Activated CD8-positive, alpha-beta T cell treated with anti-CD3 and anti-CD28 coated beads for 36 hours (primary cell): ENCODE measurements at regions not wholly inside any gene's neighbourhood (a gene's known extent, or its start where the extent isn't known, plus 50 kb on each side); places are given as distances from the start of the nearest gene placed in this dataset.
"Not testable (repeated sequence)": the region's sequence is repeated elsewhere in the genome, so short reads cannot be mapped to it uniquely, and the experiment has no call there.

Experiments used
- ATAC-seq: fragments of 200-7000 bp; cut with Tn5 transposase; one replicate; pipeline ENCODE4 v1.10.0; 2021; ENCODE audit warnings: mild to moderate bottlenecking, moderate library complexity
- CTCF ChIA-PET: fragments of 350-600 bp; sonication (Branson Sonifier 250); formaldehyde crosslinking; loops from one replicate; lab custom pipeline; 2021; ENCODE audit warnings: antibody characterized with exemption; lab: Charles Lee
- POLR2A ChIA-PET: fragments of 350-600 bp; sonication (Branson Sonifier 250); formaldehyde crosslinking; loops from one replicate; lab custom pipeline; 2021; ENCODE audit warnings: antibody characterized with exemption; lab: Charles Lee
- DNase-seq: peaks from one replicate; pipeline ENCODE4 v3.0.0-alpha.2; 2020
- H3K27ac Mint-ChIP-seq: one replicate; pipeline ENCODE4 v1.8.0; 2021; ENCODE audit warnings: mild to moderate bottlenecking, mixed read lengths
- H3K27me3 Mint-ChIP-seq: one replicate; pipeline ENCODE4 v1.8.0; 2021; ENCODE audit warnings: mixed read lengths
- H3K36me3 Mint-ChIP-seq: one replicate; pipeline ENCODE4 v1.8.0; 2021; ENCODE audit warnings: low read depth, mixed read lengths
- H3K4me1 Mint-ChIP-seq: one replicate; pipeline ENCODE4 v1.8.0; 2021; ENCODE audit warnings: low read depth, mixed read lengths
- H3K4me3 Mint-ChIP-seq: one replicate; pipeline ENCODE4 v1.8.0; 2021; ENCODE audit warnings: mild to moderate bottlenecking, moderate library complexity, mixed read lengths
- H3K9me3 Mint-ChIP-seq: one replicate; pipeline ENCODE4 v1.8.0; 2021; ENCODE audit warnings: mixed read lengths
- intact Hi-C: fragments of 100-400 bp; cut with micrococcal nuclease; formaldehyde crosslinking; loops from one replicate; pipeline ENCODE4 v1.10.0; 2022
- TF ChIP-seq, protein P1 (sequence below): fragments of 200-600 bp; IDR thresholded peaks from one replicate; pipeline ENCODE4 v1.8.0; 2022; ENCODE audit warnings: antibody characterized with exemption, mild to moderate bottlenecking

DNA sequence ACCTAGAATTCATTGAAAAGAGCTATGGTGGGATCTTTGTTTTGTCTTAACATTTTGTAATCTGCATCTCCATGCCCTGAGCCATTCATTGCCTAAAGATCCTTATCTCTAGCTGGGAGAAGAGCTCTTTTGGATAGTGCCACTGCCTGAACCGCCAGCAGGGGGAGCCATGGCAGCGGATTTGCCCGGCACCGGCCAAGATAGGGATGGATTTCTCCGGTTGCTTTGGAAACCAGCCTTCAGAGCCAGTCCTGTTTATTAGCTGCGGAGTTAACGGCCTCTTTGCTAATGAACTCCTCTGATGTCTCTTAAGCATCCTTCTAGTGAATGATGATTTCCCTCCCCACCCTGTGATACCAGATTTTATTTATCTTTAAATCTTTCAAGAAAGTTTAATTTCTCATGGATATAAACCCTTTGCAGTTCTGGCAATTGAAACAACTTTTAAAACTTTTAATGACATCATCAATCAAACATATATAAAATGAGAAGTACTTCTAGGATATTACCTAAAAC, 58.2 kb upstream of the LYZL2 start:
- no peaks in the 10 kb centered on the region for H3K36me3 Mint-ChIP-seq
- H3K27ac Mint-ChIP-seq = peak overlapping the region; percentile 7
- ChIA-PET POLR2A (interaction anchor here (0.9 to 1.5 kb wide), 3 partner anchors 14 to 17 kb away, joined by 3 to 6 read pairs (median 4); no protein-coding TSS in a partner anchor), CTCF (interaction anchor here (0.6 to 8.3 kb wide), 28 partner anchors 9 to 851 kb away, joined by 3 to 119 read pairs (median 4); no protein-coding TSS in a partner anchor)
- H3K4me1 Mint-ChIP-seq = peaks cover 37% of the 10 kb centered on the region
- ATAC-seq = peak; percentile 64
- DNase-seq = peak; percentile 87
- TF ChIP-seq, protein P1, sequence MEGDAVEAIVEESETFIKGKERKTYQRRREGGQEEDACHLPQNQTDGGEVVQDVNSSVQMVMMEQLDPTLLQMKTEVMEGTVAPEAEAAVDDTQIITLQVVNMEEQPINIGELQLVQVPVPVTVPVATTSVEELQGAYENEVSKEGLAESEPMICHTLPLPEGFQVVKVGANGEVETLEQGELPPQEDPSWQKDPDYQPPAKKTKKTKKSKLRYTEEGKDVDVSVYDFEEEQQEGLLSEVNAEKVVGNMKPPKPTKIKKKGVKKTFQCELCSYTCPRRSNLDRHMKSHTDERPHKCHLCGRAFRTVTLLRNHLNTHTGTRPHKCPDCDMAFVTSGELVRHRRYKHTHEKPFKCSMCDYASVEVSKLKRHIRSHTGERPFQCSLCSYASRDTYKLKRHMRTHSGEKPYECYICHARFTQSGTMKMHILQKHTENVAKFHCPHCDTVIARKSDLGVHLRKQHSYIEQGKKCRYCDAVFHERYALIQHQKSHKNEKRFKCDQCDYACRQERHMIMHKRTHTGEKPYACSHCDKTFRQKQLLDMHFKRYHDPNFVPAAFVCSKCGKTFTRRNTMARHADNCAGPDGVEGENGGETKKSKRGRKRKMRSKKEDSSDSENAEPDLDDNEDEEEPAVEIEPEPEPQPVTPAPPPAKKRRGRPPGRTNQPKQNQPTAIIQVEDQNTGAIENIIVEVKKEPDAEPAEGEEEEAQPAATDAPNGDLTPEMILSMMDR = peak; percentile 94
- H3K9me3 Mint-ChIP-seq = no peaks in the 10 kb centered on the region
- H3K4me3 Mint-ChIP-seq = no peak overlapping the region
- H3K27me3 Mint-ChIP-seq = peaks cover 10% of the 10 kb centered on the region
- intact Hi-C loops = loop anchor here (5.0 kb wide), 1 partner anchor 35 kb away; no protein-coding TSS in a partner anchor

DNA sequence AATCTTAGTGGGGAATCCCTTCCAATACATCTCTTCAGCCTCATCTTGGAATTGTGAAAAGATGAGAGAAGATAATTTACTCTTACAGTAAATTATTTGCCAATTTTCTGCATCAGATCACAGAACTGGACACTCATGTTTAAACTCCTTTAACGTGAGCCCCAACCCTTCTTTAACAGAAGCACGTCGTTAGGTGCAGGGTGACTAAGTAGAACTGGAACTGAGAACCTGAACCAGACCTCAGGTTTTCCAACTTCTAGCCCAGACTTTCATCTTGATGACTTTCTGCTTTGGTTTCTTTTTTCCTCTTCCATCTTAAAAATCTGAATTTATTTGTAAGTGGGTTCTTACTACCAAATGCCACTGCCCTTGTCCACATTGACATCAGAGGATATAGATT, 57.2 kb upstream of the LYZL2 start:
- ChIA-PET CTCF (interaction anchor here (0.6 to 8.3 kb wide), 14 partner anchors 10 to 1053 kb away, joined by 3 to 119 read pairs (median 9); no protein-coding TSS in a partner anchor), POLR2A (interaction anchor here (0.7 to 1.5 kb wide), 3 partner anchors 15 to 22 kb away, joined by 3 to 6 read pairs (median 3); no protein-coding TSS in a partner anchor)
- no peak for DNase-seq
- peak overlapping the region; percentile 41 for H3K27ac Mint-ChIP-seq
- H3K4me3 Mint-ChIP-seq = no peak overlapping the region
- ATAC-seq = no peak
- no peaks in the 10 kb centered on the region for H3K36me3 Mint-ChIP-seq
- no peaks in the 10 kb centered on the region for H3K9me3 Mint-ChIP-seq
- TF ChIP-seq, protein P1 = no peak
- peaks cover 10% of the 10 kb centered on the region for H3K27me3 Mint-ChIP-seq
- intact Hi-C loops = loop anchor here (5.0 kb wide), 1 partner anchor 36 kb away; no protein-coding TSS in a partner anchor
- peaks cover 44% of the 10 kb centered on the region for H3K4me1 Mint-ChIP-seq

DNA sequence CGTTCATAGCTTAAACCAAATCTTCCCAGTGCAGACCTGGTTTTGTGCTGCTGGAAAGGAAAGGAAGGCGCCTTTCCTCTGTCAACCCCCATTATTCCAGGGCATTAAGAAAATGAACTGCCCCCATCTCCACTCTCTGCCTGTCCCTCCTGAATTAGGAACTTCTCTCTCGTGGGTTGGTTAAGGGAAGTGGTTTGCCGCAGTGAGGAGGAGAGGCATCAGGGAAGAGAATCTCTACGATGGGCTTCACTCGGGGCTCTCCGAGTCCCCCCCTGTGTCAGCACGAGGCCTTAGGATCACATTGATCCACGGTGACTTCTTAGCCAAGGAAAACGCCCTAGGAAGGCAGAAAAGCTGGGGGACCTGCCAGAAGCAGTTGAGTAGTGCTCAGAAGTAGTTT, 53.9 kb upstream of the LYZL2 start:
- H3K9me3 Mint-ChIP-seq = peaks cover 6% of the 10 kb centered on the region
- no peaks in the 10 kb centered on the region for H3K36me3 Mint-ChIP-seq
- H3K27ac Mint-ChIP-seq = peak overlapping the region; percentile 77
- POLR2A ChIA-PET = no interaction called here
- TF ChIP-seq, protein P1 = no peak
- intact Hi-C loops = no loop called here
- peaks cover 44% of the 10 kb centered on the region for H3K4me1 Mint-ChIP-seq
- peaks cover 13% of the 10 kb centered on the region for H3K27me3 Mint-ChIP-seq
- no peak for DNase-seq
- no peak for ATAC-seq
- CTCF ChIA-PET = interaction anchor here (3.7 kb wide), 1 partner anchor 12 kb away, joined by 29 read pairs; no protein-coding TSS in a partner anchor
- H3K4me3 Mint-ChIP-seq = no peak overlapping the region

DNA sequence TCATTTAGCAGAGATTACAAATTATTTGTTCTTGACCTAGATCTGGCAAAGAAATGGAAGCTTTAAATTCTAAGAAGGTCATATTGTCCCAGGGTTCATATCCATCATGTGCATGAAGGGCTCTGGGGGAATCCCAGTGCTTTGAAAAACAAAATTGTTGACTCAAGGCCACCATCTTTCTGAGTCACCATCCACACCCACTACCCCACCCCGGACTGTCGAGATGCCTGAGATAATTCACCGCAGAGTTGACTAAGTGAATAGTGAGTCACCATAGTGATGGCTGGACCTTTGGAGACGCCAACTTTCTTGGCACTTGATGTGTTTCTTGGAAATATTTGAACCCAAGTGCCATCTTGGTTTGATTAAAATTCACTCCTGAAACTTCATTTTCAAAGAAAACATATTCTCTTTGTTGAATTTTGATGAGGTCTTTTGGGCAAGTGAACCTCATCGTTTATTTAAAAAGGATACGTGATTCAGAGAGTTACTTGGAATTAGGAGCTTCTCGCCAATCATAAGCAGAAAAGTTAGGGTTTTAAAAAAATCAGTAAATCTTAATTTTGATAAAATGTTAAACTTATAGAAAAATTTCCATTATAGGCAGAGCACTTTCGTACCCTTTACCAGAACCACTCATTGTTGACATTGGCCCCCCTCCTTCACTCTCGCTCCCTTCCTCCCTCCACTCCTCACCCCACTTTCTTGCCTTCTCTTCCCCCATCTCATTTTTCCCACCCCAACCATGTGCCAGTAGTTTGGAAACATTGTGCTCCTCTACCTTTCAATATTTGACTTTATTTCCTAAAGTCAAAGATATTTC, 53.0 kb upstream of the LYZL2 start:
- Mint-ChIP-seq H3K27me3 (peaks cover 13% of the 10 kb centered on the region), H3K27ac (peak overlapping the region; percentile 77), H3K4me1 (peaks cover 41% of the 10 kb centered on the region)
- H3K9me3 Mint-ChIP-seq, intact Hi-C loops, H3K36me3 Mint-ChIP-seq, H3K4me3 Mint-ChIP-seq: not testable (repeated sequence)
- ChIA-PET POLR2A (interaction anchor here (0.5 to 1.9 kb wide), 5 partner anchors 19 to 292 kb away, joined by 3 to 7 read pairs (median 3); no protein-coding TSS in a partner anchor), CTCF (interaction anchor here (0.6 to 3.7 kb wide), 3 partner anchors 11 to 36 kb away, joined by 3 to 29 read pairs (median 11); no protein-coding TSS in a partner anchor)
- ATAC-seq (peak; percentile 89), DNase-seq (peak; percentile 89)

DNA sequence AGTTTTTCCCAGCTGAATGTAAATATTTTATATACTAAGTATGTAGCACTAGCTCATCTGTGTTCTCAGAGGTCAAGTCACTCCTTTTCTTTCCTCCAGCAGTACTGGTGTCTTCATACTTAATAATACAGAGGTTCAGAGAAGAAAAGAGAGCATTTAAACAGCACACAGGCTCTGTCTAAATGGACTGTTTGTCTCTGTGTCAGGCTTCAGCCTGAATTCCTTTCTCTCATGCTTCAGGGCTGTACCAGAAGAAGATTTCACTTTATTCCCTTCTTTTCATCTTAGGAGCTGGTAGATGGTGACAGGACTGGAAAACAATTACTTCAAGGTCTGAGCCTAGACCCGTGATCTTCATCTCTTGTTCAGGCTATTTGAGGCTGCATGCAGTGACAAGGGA, 51.4 kb upstream of the LYZL2 start:
- TF ChIP-seq, protein P1 = no peak
- CTCF ChIA-PET = interaction anchor here (0.9 to 3.7 kb wide), 5 partner anchors 10 to 1089 kb away, joined by 3 to 29 read pairs (median 5); no protein-coding TSS in a partner anchor
- Mint-ChIP-seq H3K9me3 (peaks cover 6% of the 10 kb centered on the region), H3K4me1 (peaks cover 25% of the 10 kb centered on the region), H3K36me3 (no peaks in the 10 kb centered on the region), H3K27me3 (peaks cover 11% of the 10 kb centered on the region), H3K27ac (no peak overlapping the region), H3K4me3 (no peak overlapping the region)
- no peak for DNase-seq
- POLR2A ChIA-PET = interaction anchor here (1.4 to 1.9 kb wide), 2 partner anchors 20 to 41 kb away, joined by 3 to 4 read pairs; no protein-coding TSS in a partner anchor
- intact Hi-C loops = no loop called here
- ATAC-seq = no peak
